ENCODE measurements at regions not wholly inside any gene's neighbourhood (a gene's known extent, or its start where the extent isn't known, plus 50 kb on each side); places are given as distances from the start of the nearest gene placed in this dataset.
A peak's percentile ranks its signal among the peaks of the same experiment; 100 is the strongest.

DNA sequence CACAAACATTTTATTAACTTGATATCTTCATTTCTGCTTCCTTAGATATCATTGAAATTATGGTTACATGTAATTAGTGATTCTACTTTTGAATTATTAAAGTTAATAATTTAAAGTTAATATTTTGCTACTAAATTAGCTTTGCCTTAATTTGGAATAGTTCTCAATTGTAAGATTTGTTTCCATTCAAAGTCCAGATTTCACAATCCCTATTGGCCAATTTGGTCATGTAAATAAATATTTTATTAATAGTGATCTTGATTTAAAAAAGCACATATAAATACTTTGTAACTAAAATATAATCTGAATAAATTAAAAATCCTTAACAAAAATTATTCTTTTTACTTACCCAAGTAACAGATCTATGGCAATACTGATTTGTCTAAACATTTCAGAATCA, 1558.6 kb downstream of the NCAM2 start:
- no peak for DNase-seq (ENCODE audit: low read depth)

DNA sequence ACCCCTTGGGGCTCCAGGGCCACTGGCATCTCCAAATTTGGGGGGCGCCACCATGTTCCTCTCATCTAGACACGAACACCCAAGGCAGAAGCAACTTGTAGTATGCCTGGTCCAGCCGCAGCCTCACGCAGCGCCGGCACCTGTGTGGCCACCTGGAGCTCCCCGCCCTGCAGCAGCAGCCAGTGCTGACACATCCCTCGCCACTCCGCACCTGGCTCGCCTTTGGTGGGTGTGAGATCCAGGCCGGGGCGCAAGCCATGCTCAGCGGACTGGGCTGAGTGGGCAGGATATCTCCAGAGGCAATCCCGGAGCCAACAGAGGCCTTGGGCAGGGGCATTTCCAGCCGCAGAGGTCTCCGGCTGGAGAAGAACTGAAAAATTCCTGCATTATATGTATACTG, 1563.7 kb downstream of the NCAM2 start:
- no peak for DNase-seq (ENCODE audit: low read depth)

GRCh38 chr21:22573834-22574233, 1575.6 kb downstream of the NCAM2 start:
- no peak for DNase-seq (ENCODE audit: low read depth)

DNA sequence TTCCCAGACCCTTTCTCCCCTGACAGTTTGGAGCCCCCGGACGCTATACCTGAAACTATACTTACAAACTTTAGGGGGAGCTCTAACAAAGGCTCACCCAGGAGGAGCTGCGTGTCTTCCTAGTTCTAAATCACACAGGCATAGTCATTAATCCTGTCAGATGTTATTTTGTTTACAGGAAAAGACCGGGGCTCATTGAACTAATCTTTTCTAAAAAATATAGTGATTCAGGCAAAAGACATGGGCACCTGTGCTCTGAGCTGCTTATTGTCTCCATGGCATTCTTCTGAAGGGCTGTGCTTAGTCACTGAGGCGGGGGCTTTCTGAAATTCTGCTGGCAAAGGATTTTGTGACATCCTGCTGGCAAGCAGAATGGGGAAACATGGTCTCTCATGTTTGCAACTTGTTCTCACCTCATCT, 1577.0 kb downstream of the NCAM2 start:
- peak; percentile 9 for DNase-seq (ENCODE audit: low read depth)

- no peak for DNase-seq (ENCODE audit: low read depth)
Measured at GRCh38 chr21:22579741-22580140, 1581.5 kb downstream of the NCAM2 start.

DNA sequence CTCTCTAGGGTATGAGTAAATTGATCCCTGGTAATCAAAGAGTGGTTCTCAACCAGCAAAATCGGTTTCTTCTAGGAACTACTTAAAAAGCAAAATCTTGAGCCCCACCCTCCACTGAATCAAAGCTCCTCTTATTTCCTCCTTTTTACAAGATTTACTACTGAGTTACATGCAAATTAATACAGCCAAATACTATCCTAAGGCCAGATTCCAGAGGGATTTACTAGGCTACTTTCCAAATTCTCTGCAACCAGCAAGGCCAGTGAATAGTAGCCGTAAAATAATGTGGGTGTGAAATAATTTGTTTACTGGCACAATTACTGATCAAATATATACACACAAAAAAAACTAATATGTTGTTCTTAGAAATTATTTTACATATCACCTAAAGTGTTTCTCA, 1583.8 kb downstream of the NCAM2 start:
- no peak for DNase-seq (ENCODE audit: low read depth)

- DNase-seq (ENCODE audit: low read depth): no peak
Measured at GRCh38 chr21:22584308-22584707, 1586.1 kb downstream of the NCAM2 start.

DNA sequence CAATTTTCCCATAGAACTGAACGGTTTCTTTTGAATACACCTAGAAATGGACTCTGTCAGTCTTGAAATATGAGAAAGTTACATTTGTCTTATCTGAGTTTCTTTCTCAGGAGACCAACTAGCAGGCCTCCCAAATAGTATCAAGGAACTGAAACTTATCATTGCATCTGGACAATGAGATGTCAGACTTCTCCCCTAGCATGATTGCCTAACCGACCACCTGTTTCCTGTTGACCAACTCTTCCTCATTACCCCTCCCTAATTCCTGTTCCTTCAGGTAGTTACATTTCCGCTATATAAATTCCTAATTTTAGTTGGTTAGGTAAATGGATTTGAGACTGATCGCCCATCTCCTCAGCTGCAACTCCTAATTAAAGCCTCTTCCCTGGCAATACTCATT, 1587.3 kb downstream of the NCAM2 start:
- no peak for DNase-seq (ENCODE audit: low read depth)

DNA sequence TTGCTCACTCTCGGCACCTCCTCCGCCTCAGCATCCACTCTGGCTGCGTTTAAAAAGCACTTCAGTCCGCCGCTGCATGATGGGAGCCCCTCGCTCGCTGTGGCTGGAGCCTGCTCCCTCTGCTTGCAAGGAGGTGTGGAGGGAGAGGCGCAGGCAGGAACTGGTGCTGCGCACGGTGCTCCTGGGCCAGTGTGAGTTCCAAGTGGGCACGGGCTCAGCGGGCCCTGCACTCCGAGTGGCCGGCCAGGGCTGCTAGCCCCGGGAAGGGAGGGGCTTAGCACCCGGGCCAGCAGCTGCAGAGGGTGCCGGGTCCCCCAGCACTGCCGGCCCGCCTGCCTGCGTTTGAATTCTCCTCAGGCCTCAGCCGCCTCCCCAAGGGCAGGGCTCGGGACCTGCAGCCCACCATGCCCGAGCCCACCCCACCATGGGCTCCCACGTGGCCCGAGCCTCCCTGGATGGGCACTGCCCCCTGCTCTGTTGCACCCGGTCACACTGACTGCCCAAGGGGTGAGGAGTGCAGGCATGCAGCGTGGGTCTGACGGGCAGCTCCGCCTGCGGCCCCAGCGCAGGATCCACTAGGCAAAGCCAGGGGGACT, 1599.5 kb downstream of the NCAM2 start:
- DNase-seq (ENCODE audit: low read depth): peak; percentile 1

DNA sequence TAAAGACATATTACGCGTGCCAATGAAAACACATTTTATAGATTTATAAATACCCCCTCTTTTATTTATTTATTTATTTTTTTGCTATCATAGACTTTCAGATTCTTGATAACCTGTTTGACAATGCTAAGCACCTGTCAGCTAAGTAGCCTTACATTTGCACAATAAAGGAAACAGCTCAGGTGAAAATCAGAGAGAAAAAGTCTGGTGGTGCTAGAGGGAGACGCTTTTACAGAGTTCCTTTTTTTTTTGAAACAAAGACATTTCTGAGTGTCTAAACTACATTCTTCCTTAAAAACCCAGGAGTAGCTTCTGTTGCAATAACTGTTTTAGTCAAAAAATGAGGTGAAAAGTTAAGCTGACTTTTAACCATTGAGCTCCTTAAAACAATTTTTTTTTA, 1611.6 kb downstream of the NCAM2 start:
- no peak for DNase-seq (ENCODE audit: low read depth)

- DNase-seq (ENCODE audit: low read depth): no peak
Measured at GRCh38 chr21:22627911-22628310, 1629.7 kb downstream of the NCAM2 start.

- no peak for DNase-seq (ENCODE audit: low read depth)
Measured at GRCh38 chr21:22630953-22631465, 1632.8 kb downstream of the NCAM2 start.

- no peak for DNase-seq (ENCODE audit: low read depth)
Measured at GRCh38 chr21:22632176-22632575, 1634.0 kb downstream of the NCAM2 start.

- DNase-seq (ENCODE audit: low read depth): no peak
Measured at GRCh38 chr21:22649246-22649645, 1651.0 kb downstream of the NCAM2 start.

GRCh38 chr21:22650226-22650625, 1652.0 kb downstream of the NCAM2 start:
- DNase-seq (ENCODE audit: low read depth): no peak

DNA sequence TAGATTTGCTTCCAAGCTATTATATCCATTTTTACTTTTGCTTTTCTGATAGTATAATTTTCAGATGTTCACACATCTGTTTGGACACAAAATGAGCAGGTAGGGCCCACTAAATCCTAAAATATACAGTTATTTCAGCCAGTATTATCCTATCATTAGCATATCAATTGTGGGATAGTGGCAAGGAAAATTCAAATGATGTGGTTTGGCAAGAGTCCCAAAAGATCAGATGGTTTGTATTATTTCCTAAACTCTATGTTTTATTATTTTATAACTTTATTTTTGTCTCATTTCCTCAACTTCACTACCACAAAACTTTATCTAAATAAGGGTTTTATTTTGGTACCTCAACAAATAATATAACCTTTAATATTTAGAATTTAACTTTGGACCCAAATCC, 1659.6 kb downstream of the NCAM2 start:
- DNase-seq (ENCODE audit: low read depth): no peak

- no peak for DNase-seq (ENCODE audit: low read depth)
Measured at GRCh38 chr21:22670148-22670547, 1671.9 kb downstream of the NCAM2 start.

DNA sequence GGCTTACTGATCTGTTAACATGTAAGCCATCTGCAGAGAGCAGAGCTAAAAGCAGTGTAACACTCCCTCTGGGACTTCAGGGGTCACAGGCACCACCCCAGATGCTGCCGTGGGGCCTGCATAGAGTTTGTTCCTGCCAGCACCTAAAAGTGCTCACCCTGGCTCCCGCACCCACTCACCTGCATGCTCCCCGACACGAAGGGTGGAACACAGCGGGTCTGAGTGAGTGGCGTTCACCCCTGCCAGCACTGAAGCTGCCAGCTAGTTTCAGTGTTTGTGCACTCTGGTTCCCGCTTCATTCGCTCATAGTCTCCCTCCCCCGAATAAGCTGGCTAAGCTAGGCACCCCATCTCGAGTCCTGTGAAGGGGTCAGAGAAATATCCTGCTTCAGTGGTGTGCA, 1681.0 kb downstream of the NCAM2 start:
- no peak for DNase-seq (ENCODE audit: low read depth)

DNA sequence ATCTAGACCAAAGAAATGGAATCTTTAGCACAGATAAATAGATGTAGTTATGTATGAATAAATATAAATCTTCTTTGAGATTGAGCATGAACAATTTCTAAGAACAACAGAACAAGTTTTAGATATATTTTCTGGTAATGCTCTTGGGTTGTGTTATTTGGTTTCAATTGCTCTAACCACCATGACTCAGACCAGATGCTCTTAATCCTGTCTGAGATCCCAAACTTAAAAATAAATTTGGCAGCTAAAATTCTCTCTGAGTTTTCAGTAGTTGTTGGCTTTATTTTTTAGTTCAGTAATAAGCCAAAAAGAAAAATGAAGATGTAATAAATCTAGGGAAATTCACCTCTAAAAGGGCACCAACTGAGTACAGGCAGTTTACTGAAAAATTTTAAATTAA, 1693.4 kb downstream of the NCAM2 start:
- DNase-seq (ENCODE audit: low read depth): no peak

DNA sequence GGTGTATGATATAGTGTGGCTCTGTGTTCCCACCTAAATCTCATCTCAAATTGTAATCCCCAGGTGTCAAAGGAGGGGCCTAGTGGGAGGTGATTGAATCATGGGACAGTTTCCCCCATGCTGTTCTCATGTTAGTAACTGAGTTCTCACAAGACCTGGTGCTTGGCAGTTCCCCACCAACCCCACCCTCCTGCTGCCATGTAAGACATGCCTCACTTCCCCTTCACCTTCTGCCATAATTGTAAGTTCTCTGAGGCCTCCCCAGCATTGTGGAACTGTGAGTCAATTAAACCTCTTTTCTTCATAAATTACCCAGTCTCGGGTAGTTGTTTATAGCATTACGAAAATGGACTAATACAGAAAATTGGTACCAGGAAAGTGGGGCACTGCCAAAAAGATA, 1705.3 kb downstream of the NCAM2 start:
- no peak for DNase-seq (ENCODE audit: low read depth)

- DNase-seq (ENCODE audit: low read depth): no peak
Measured at GRCh38 chr21:22710721-22711120, 1712.5 kb downstream of the NCAM2 start.

GRCh38 chr21:22711636-22712035, 1713.4 kb downstream of the NCAM2 start:
- no peak for DNase-seq (ENCODE audit: low read depth)

GRCh38 chr21:22725436-22725835, 1727.2 kb downstream of the NCAM2 start:
- DNase-seq (ENCODE audit: low read depth): no peak

GRCh38 chr21:22728091-22728490, 1729.9 kb downstream of the NCAM2 start:
- no peak for DNase-seq (ENCODE audit: low read depth)
